HepG2 (cell line): ENCODE measurements at regions not wholly inside any gene's neighbourhood (a gene's known extent, or its start where the extent isn't known, plus 50 kb on each side); places are given as distances from the start of the nearest gene placed in this dataset.

Experiments
- ATF7 ChIP-seq, 2 experiments: fragments of 450-650 bp in 1 of 2; sonication (generic) in 1 of 2; formaldehyde crosslinking in 1 of 2; IDR thresholded peaks; 2 replicates each; pipeline versions ENCODE4 v1.4.0 to v1.6.1; 2016 to 2020; ENCODE audit warnings: antibody characterized with exemption in 1 of 2, mild to moderate bottlenecking in 1 of 2, missing genetic modification reagents in 1 of 2
- HIVEP1 ChIP-seq: sonication (generic); formaldehyde crosslinking; IDR thresholded peaks from 2 replicates; pipeline ENCODE4 v1.4.0; 2020; ENCODE audit warnings: mild to moderate bottlenecking, missing genetic modification reagents
- KLF16 ChIP-seq, 2 experiments: sonication (generic) in 1 of 2; formaldehyde crosslinking in 1 of 2; IDR thresholded peaks; 2 replicates each; pipeline versions ENCODE4 v1.6.1 to v1.8.0; 2016 to 2023; ENCODE audit warnings: missing genetic modification reagents in 2 of 2, missing compliant biosample characterization in 1 of 2
- MAZ ChIP-seq, 2 experiments: sonication (generic) in 1 of 2; formaldehyde crosslinking in 1 of 2; IDR thresholded peaks; 2 replicates each; pipeline versions ENCODE4 v1.5.0 to v1.6.1; 2012 to 2020; ENCODE audit warnings: low read depth in 2 of 2, mild to moderate bottlenecking in 2 of 2, borderline replicate concordance in 1 of 2, improper control_type of control experiment in 1 of 2, low read length in 1 of 2, missing genetic modification reagents in 1 of 2, moderate library complexity in 1 of 2
- MYPOP ChIP-seq: sonication (generic); formaldehyde crosslinking; IDR thresholded peaks from 2 replicates; pipeline ENCODE4 v1.8.1; 2023; ENCODE audit warnings: mild to moderate bottlenecking, moderate library complexity, missing genetic modification reagents
- POLR2AphosphoS5 ChIP-seq: IDR thresholded peaks from 2 replicates; pipeline ENCODE4 v1.6.1; 2012; ENCODE audit warnings: low read depth, low read length
- RAD21 ChIP-seq: fragments of 450-650 bp; formaldehyde crosslinking; IDR thresholded peaks from 2 replicates; pipeline ENCODE4 v1.5.0; 2020; ENCODE audit warnings: mild to moderate bottlenecking
- RFX5 ChIP-seq: IDR thresholded peaks from 2 replicates; pipeline ENCODE4 v1.6.1; 2011; ENCODE audit warnings: low read depth, low read length, improper control_type of control experiment
- SIX4 ChIP-seq: sonication (generic); formaldehyde crosslinking; IDR thresholded peaks from 2 replicates; pipeline ENCODE4 v1.4.0; 2020; ENCODE audit warnings: missing genetic modification reagents
- ZNF317 ChIP-seq: sonication (generic); formaldehyde crosslinking; IDR thresholded peaks from 2 replicates; pipeline ENCODE4 v1.5.0; 2020; ENCODE audit warnings: mild to moderate bottlenecking, missing genetic modification reagents
- TF ChIP-seq, protein P1 (sequence below): IDR thresholded peaks from 2 replicates; pipeline ENCODE4 v1.6.1; 2016
- TF ChIP-seq, protein P2 (sequence below): sonication (generic); formaldehyde crosslinking; IDR thresholded peaks from 2 replicates; pipeline ENCODE4 v1.5.1; 2020; ENCODE audit warnings: mild to moderate bottlenecking, missing genetic modification reagents, moderate library complexity

GRCh38 chr4:24321616-24322015 is 262.7 kb downstream of the DHX15 start:
- TF ChIP-seq MAZ (IDR thresholded peaks at IDR 0.05; ENCODE audit: borderline replicate concordance, low read depth, low read length) (no peak), MAZ (CRISPR knock-in tag; IDR thresholded peaks at IDR 0.05; ENCODE audit: low read depth) (no peak), POLR2AphosphoS5 (no peak), SIX4 (no peak), MYPOP (no peak), HIVEP1 (CRISPR knock-in tag) (no peak), ATF7 (IDR thresholded peaks at IDR 0.05) (no peak), ATF7 (CRISPR knock-in tag; IDR thresholded peaks at IDR 0.05) (no peak), RAD21 (no peak), KLF16 (CRISPR knock-in tag; IDR thresholded peaks at IDR 0.05) (no peak), RFX5 (no peak), ZNF317 (CRISPR knock-in tag) (no peak)
- TF ChIP-seq, protein P1, sequence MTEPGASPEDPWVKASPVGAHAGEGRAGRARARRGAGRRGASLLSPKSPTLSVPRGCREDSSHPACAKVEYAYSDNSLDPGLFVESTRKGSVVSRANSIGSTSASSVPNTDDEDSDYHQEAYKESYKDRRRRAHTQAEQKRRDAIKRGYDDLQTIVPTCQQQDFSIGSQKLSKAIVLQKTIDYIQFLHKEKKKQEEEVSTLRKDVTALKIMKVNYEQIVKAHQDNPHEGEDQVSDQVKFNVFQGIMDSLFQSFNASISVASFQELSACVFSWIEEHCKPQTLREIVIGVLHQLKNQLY (CRISPR knock-in tag), result no peak
- TF ChIP-seq, protein P2, sequence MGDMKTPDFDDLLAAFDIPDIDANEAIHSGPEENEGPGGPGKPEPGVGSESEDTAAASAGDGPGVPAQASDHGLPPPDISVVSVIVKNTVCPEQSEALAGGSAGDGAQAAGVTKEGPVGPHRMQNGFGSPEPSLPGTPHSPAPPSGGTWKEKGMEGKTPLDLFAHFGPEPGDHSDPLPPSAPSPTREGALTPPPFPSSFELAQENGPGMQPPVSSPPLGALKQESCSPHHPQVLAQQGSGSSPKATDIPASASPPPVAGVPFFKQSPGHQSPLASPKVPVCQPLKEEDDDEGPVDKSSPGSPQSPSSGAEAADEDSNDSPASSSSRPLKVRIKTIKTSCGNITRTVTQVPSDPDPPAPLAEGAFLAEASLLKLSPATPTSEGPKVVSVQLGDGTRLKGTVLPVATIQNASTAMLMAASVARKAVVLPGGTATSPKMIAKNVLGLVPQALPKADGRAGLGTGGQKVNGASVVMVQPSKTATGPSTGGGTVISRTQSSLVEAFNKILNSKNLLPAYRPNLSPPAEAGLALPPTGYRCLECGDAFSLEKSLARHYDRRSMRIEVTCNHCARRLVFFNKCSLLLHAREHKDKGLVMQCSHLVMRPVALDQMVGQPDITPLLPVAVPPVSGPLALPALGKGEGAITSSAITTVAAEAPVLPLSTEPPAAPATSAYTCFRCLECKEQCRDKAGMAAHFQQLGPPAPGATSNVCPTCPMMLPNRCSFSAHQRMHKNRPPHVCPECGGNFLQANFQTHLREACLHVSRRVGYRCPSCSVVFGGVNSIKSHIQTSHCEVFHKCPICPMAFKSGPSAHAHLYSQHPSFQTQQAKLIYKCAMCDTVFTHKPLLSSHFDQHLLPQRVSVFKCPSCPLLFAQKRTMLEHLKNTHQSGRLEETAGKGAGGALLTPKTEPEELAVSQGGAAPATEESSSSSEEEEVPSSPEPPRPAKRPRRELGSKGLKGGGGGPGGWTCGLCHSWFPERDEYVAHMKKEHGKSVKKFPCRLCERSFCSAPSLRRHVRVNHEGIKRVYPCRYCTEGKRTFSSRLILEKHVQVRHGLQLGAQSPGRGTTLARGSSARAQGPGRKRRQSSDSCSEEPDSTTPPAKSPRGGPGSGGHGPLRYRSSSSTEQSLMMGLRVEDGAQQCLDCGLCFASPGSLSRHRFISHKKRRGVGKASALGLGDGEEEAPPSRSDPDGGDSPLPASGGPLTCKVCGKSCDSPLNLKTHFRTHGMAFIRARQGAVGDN (CRISPR knock-in tag), result no peak
